Smooth muscle cell (in vitro differentiated cells): ENCODE measurements at regions not wholly inside any gene's neighbourhood (a gene's known extent, or its start where the extent isn't known, plus 50 kb on each side); places are given as distances from the start of the nearest gene placed in this dataset.

Experiments used
- DNase-seq: peaks from one replicate; lab custom pipeline; 2025; ENCODE audit not compliant: unreplicated experiment; lab: John Stamatoyannopoulos, UW
- H2AFZ ChIP-seq: fragments of 200-600 bp; sonication (generic); 2 replicates; pipeline ENCODE4 v1.6.0; 2016; ENCODE audit warnings: antibody characterized with exemption, low read depth, mild to moderate bottlenecking
- H3F3A ChIP-seq: fragments of 200-600 bp; sonication (generic); 2 replicates; pipeline ENCODE4 v1.6.0; 2017; ENCODE audit warnings: antibody characterized with exemption, low read depth
- H3K27ac ChIP-seq: fragments of 200-600 bp; sonication (generic); 2 replicates; pipeline ENCODE4 v1.5.1; 2016; ENCODE audit warnings: low read depth, mild to moderate bottlenecking
- H3K27me3 ChIP-seq: fragments of 200-600 bp; sonication (generic); 2 replicates; pipeline ENCODE4 v1.6.1; 2016; ENCODE audit warnings: low read depth, mild to moderate bottlenecking
- H3K36me3 ChIP-seq: fragments of 200-600 bp; sonication (generic); 2 replicates; pipeline ENCODE4 v1.5.1; 2016; ENCODE audit warnings: low read depth
- H3K4me1 ChIP-seq: fragments of 200-600 bp; sonication (generic); 2 replicates; pipeline ENCODE4 v1.5.1; 2016; ENCODE audit warnings: low read depth
- H3K4me2 ChIP-seq: fragments of 200-600 bp; sonication (generic); 2 replicates; pipeline ENCODE4 v1.6.0; 2016; ENCODE audit warnings: mild to moderate bottlenecking
- H3K4me3 ChIP-seq: fragments of 200-600 bp; sonication (generic); 2 replicates; pipeline ENCODE4 v1.5.1; 2016; ENCODE audit warnings: mild to moderate bottlenecking
- H3K79me2 ChIP-seq: fragments of 200-600 bp; sonication (generic); 2 replicates; pipeline ENCODE4 v1.6.0; 2016; ENCODE audit warnings: low read depth, mild to moderate bottlenecking
- H3K9ac ChIP-seq: fragments of 200-600 bp; sonication (generic); 2 replicates; pipeline ENCODE4 v1.6.0; 2016; ENCODE audit warnings: low read depth
- H3K9me3 ChIP-seq: fragments of 200-600 bp; sonication (generic); replicated peaks from 2 replicates; pipeline ENCODE4 v1.5.1; 2016; ENCODE audit warnings: low read depth
- H4K20me1 ChIP-seq: fragments of 200-600 bp; sonication (generic); 2 replicates; pipeline ENCODE4 v1.6.0; 2016; ENCODE audit warnings: low read depth
- WGBS: methylation state at CpG from one replicate; pipeline ENCODE4 v1.1.7; 2016; ENCODE audit warnings: low lambda C conversion rate; 5-methylcytosine and 5-hydroxymethylcytosine counted together
- TF ChIP-seq, protein P1 (sequence below): fragments of 200-600 bp; sonication (generic); IDR thresholded peaks from 2 replicates; pipeline ENCODE4 v1.5.1; 2017; ENCODE audit warnings: borderline replicate concordance, mild to moderate bottlenecking, antibody characterized with exemption; ENCODE audit not compliant: insufficient read depth, poor library complexity, severe bottlenecking

DNA sequence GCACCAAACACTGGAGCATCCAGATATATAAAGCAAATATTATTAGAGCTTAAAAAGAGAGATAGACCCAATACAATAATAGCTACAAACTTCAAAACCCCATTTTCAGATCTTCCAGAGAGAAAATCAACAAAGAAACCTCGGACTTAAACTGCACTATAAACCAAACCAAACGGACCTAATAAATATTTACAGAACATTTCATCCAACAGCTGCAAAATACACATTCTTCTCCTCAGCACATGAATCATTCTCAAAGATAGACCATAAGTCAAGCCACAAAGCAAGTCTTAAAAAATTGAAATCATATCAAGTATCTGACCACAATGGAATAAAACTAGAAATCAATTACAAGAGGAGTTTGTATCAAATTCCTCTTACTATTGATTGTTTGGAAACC is 140.2 kb upstream of the OTOS start:
- H4K20me1 ChIP-seq: no peaks in the 10 kb centered on the region
- no peak for DNase-seq
- H3K4me1 ChIP-seq: peaks cover 4% of the 10 kb centered on the region
- H3F3A ChIP-seq: no peaks in the 10 kb centered on the region
- WGBS: 64% methylated on average over 2 of the region's 2 CpGs
- no peaks in the 10 kb centered on the region for H3K9me3 ChIP-seq
- no peaks in the 10 kb centered on the region for H3K27me3 ChIP-seq
- H3K4me3 ChIP-seq: no peak overlapping the region
- H3K9ac ChIP-seq: no peak overlapping the region
- TF ChIP-seq, protein P1, sequence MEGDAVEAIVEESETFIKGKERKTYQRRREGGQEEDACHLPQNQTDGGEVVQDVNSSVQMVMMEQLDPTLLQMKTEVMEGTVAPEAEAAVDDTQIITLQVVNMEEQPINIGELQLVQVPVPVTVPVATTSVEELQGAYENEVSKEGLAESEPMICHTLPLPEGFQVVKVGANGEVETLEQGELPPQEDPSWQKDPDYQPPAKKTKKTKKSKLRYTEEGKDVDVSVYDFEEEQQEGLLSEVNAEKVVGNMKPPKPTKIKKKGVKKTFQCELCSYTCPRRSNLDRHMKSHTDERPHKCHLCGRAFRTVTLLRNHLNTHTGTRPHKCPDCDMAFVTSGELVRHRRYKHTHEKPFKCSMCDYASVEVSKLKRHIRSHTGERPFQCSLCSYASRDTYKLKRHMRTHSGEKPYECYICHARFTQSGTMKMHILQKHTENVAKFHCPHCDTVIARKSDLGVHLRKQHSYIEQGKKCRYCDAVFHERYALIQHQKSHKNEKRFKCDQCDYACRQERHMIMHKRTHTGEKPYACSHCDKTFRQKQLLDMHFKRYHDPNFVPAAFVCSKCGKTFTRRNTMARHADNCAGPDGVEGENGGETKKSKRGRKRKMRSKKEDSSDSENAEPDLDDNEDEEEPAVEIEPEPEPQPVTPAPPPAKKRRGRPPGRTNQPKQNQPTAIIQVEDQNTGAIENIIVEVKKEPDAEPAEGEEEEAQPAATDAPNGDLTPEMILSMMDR: no peak
- H3K79me2 ChIP-seq: no peaks in the 10 kb centered on the region
- H3K36me3 ChIP-seq: no peaks in the 10 kb centered on the region
- no peak overlapping the region for H3K4me2 ChIP-seq
- H2AFZ ChIP-seq: no peak overlapping the region
- no peak overlapping the region for H3K27ac ChIP-seq

DNA sequence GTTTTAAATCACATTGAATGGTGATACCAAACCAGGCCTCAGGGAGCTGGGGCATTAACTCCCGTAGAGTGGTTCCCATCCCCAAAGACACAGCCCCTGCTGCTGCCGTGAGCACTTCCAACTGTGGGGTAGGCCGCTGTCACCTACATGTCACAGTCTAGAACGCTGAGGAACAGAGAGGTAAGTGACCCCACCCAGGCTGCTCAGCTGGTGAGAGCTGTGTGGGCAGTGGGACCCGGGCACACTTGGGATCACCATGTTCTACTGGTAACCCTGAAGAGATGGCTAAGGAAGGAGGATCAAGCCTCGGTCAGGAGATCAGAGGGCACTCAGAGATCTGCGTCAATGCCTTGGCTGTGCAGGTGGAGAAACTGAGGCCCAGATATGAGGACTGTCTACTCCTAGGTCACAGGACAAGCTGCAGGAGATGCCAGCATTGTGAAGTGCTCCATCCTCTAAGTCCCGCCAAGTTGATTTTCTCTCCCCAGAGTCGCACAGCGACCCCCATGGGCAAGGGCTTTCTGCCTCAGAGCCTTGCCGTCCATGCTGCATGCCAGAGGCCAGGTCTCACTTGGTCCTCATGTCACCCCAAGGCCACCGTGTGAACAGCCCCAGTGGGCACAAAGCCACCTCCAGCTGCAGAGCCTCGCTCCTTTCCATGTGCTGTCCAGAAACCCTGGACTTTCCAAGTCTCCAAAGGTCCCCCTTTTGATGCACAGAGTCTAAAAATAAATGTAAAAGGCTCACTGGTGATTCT is 144.2 kb upstream of the OTOS start:
- H3K9ac ChIP-seq: no peak overlapping the region
- H3K79me2 ChIP-seq: no peaks in the 10 kb centered on the region
- H3K27ac ChIP-seq: no peak overlapping the region
- TF ChIP-seq, protein P1: no peak
- H3K9me3 ChIP-seq: no peaks in the 10 kb centered on the region
- H3K27me3 ChIP-seq: no peaks in the 10 kb centered on the region
- WGBS: 91% methylated on average over 13 of the region's 13 CpGs
- no peak overlapping the region for H2AFZ ChIP-seq
- H3K4me3 ChIP-seq: no peak overlapping the region
- no peaks in the 10 kb centered on the region for H3F3A ChIP-seq
- no peaks in the 10 kb centered on the region for H3K36me3 ChIP-seq
- no peaks in the 10 kb centered on the region for H3K4me1 ChIP-seq
- no peak overlapping the region for H3K4me2 ChIP-seq
- no peaks in the 10 kb centered on the region for H4K20me1 ChIP-seq
- no peak for DNase-seq

DNA sequence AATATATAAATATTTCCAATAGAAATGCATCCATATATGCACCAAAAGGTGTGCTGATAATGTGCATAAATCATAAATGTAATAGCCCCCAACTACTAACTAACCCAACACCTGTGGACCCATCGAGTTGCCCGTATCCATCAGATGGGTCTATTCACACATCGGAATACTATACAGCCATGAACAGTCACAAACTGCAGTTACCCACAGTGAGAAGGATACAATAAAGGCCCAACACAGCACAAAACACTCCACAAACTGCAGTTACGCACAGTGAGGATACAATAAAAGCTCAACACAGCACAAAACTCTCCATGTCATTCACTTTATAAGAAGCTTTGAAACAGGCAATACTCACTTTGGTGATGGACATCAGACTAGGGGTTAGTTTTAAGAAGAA is 145.3 kb upstream of the OTOS start:
- H2AFZ ChIP-seq: no peak overlapping the region
- no peaks in the 10 kb centered on the region for H3F3A ChIP-seq

More for the DNA sequence above, 145.3 kb upstream of the OTOS start:
- 91% methylated on average over 4 of the region's 4 CpGs for WGBS
- H3K27me3 ChIP-seq: no peaks in the 10 kb centered on the region
- no peaks in the 10 kb centered on the region for H4K20me1 ChIP-seq
- no peak overlapping the region for H3K9ac ChIP-seq
- H3K9me3 ChIP-seq: no peaks in the 10 kb centered on the region
- H3K4me1 ChIP-seq: no peaks in the 10 kb centered on the region
- DNase-seq: no peak
- TF ChIP-seq, protein P1: no peak
- no peak overlapping the region for H3K27ac ChIP-seq
- no peaks in the 10 kb centered on the region for H3K36me3 ChIP-seq
- H3K79me2 ChIP-seq: no peaks in the 10 kb centered on the region
- H3K4me3 ChIP-seq: no peak overlapping the region
- H3K4me2 ChIP-seq: no peak overlapping the region
